Panc1 (cell line): ENCODE measurements at regions not wholly inside any gene's neighbourhood (a gene's known extent, or its start where the extent isn't known, plus 50 kb on each side); places are given as distances from the start of the nearest gene placed in this dataset.

Source experiments
- ATAC-seq: fragments of 200-7000 bp; cut with Tn5 transposase; 2 replicates; pipeline ENCODE4 v1.9.1; 2020; ENCODE audit warnings: mild to moderate bottlenecking, moderate library complexity
- BruUV-seq: library from RNA; stranded (reverse); fragments of 400-500 nt; replicated peaks from 2 replicates; lab custom pipeline; 2021; lab: Mats Ljungman, UMichigan
- CTCF ChIA-PET: fragments of 300-600 bp; sonication (Branson Sonifier 250); formaldehyde crosslinking; loops from one replicate; lab custom pipeline; 2022; ENCODE audit warnings: antibody characterized with exemption; lab: Charles Lee
- POLR2A ChIA-PET: fragments of 300-600 bp; sonication (Branson Sonifier 250); formaldehyde crosslinking; loops from one replicate; lab custom pipeline; 2022; ENCODE audit warnings: antibody characterized with exemption; lab: Charles Lee
- DNase-seq: peaks from one replicate; pipeline ENCODE4 v3.0.0-alpha.2; 2010; ENCODE audit warnings: low read depth, low spot score
- H3K27ac ChIP-seq: 2 replicates; pipeline ENCODE4 v1.5.1; 2011; ENCODE audit warnings: mild to moderate bottlenecking, low read length, inconsistent platforms
- H3K27me3 ChIP-seq: fragments of 200-500 bp; sonication (Bioruptor generic); 2 replicates; pipeline ENCODE4 v1.6.0; 2014; ENCODE audit warnings: low read length, inconsistent platforms; ENCODE audit not compliant: control insufficient read depth, insufficient read depth
- H3K36me3 ChIP-seq: fragments of 200-500 bp; sonication (Bioruptor generic); 2 replicates; pipeline ENCODE4 v1.5.1; 2014; ENCODE audit warnings: inconsistent platforms, mild to moderate bottlenecking, low read length, moderate library complexity; ENCODE audit not compliant: control insufficient read depth, insufficient read depth
- H3K4me1 ChIP-seq: 2 replicates; pipeline ENCODE4 v1.5.1; 2011; ENCODE audit warnings: inconsistent platforms, mild to moderate bottlenecking, low read length, moderate library complexity; ENCODE audit not compliant: control insufficient read depth, insufficient read depth
- H3K4me3 ChIP-seq, 2 experiments: 2 replicates each; pipeline ENCODE4 v1.5.1; 2011 to 2012; ENCODE audit warnings: low read depth in 2 of 2, low read length in 2 of 2, mild to moderate bottlenecking in 2 of 2, inconsistent platforms in 1 of 2, moderate library complexity in 1 of 2
- H3K9me3 ChIP-seq: fragments of 200-500 bp; sonication (Bioruptor generic); 2 replicates; pipeline ENCODE4 v1.5.1; 2014; ENCODE audit warnings: low read depth, mild to moderate bottlenecking, inconsistent platforms, low read length, moderate library complexity; ENCODE audit not compliant: control insufficient read depth, insufficient read depth
- CTCF ChIP-seq: fragments of 450-650 bp; IDR thresholded peaks from 2 replicates; pipeline ENCODE4 v1.5.1; 2017; ENCODE audit warnings: mild to moderate bottlenecking
- POLR2AphosphoS5 ChIP-seq: IDR thresholded peaks from 2 replicates; pipeline ENCODE4 v1.6.1; 2012; ENCODE audit warnings: mild to moderate bottlenecking, low read depth, low read length, moderate library complexity
- REST ChIP-seq, 2 experiments: IDR thresholded peaks; 2 replicates each; pipeline ENCODE4 v1.6.1; 2011 to 2012; ENCODE audit warnings: low read depth in 2 of 2, control low read depth in 1 of 2, low read length in 1 of 2, mild to moderate bottlenecking in 1 of 2, moderate library complexity in 1 of 2; ENCODE audit not compliant: insufficient read depth in 1 of 2
- SIN3A ChIP-seq: IDR thresholded peaks from 2 replicates; pipeline ENCODE4 v1.6.1; 2012; ENCODE audit warnings: low read depth, mild to moderate bottlenecking, low read length, moderate library complexity, borderline replicate concordance; ENCODE audit not compliant: insufficient read depth
- TCF7L2 ChIP-seq: IDR thresholded peaks from 2 replicates; pipeline ENCODE4 v1.6.1; 2011; ENCODE audit warnings: mild to moderate bottlenecking, low read depth, low read length, inconsistent platforms
- in situ Hi-C: cut with HindIII; loops from 2 replicates; pipeline ENCODE4 v1.10.0; 2016; ENCODE audit warnings: low sequenced_read_pairs, low pct_unique_long_range_greater_than_20kb
- intact Hi-C: fragments of 100-400 bp; cut with micrococcal nuclease; formaldehyde crosslinking; loops from one replicate; pipeline ENCODE4 v1.10.0; 2022; ENCODE audit not compliant: unreplicated experiment

GRCh38 chr6:91310178-91310577 lies 723.3 kb upstream of the MAP3K7 start:
- intact Hi-C loops: no loop called here
- no TSS peak for BruUV-seq
- in situ Hi-C loops: no loop called here
- H3K27me3 ChIP-seq: no peaks in the 10 kb centered on the region
- no peaks in the 10 kb centered on the region for H3K9me3 ChIP-seq
- DNase-seq (no peak), ATAC-seq (no peak)
- TF ChIP-seq SIN3A: no peak
- no peak for TF ChIP-seq REST (IDR thresholded peaks at IDR 0.05; ENCODE audit: insufficient read depth in 1 of 2, low read depth in 2 of 2, low read length in 1 of 2)
- no peak for TF ChIP-seq POLR2AphosphoS5
- TF ChIP-seq TCF7L2: no peak
- TF ChIP-seq CTCF: no peak
- H3K27ac ChIP-seq: no peak overlapping the region
- H3K4me3 ChIP-seq: no peak overlapping the region
- POLR2A ChIA-PET: no interaction called here
- no peaks in the 10 kb centered on the region for H3K36me3 ChIP-seq
- CTCF ChIA-PET: no interaction called here
- H3K4me1 ChIP-seq: no peaks in the 10 kb centered on the region

- no TSS peak for BruUV-seq
- Histone ChIP-seq H3K27ac (no peak overlapping the region), H3K27me3 (no peaks in the 10 kb centered on the region), H3K4me3 (no peak overlapping the region), H3K9me3 (no peaks in the 10 kb centered on the region; the same call in 1 of the 2 replicates), H3K36me3 (no peaks in the 10 kb centered on the region), H3K4me1 (no peaks in the 10 kb centered on the region)
- intact Hi-C loops (no loop called here), in situ Hi-C loops (no loop called here)
- TF ChIP-seq POLR2AphosphoS5 (no peak), SIN3A (no peak), CTCF (no peak), TCF7L2 (no peak)
- ChIA-PET POLR2A (no interaction called here), CTCF (no interaction called here)
- DNase-seq (no peak), ATAC-seq (no peak)
Measured at GRCh38 chr6:91305755-91306154, 718.9 kb upstream of the MAP3K7 start.
